ENCODE measurements at regions not wholly inside any gene's neighbourhood (a gene's known extent, or its start where the extent isn't known, plus 50 kb on each side); places are given as distances from the start of the nearest gene placed in this dataset.

- no peak overlapping the region for H3K27ac Mint-ChIP-seq (ENCODE audit: unreplicated experiment)
- no peak overlapping the region for H3K4me3 Mint-ChIP-seq (ENCODE audit: unreplicated experiment)
- H3K4me1 Mint-ChIP-seq (ENCODE audit: low read depth, unreplicated experiment): no peaks in the 10 kb centered on the region
- no peaks in the 10 kb centered on the region for H3K9me3 Mint-ChIP-seq (ENCODE audit: unreplicated experiment)
- Histone ChIP-seq H3K79me2 (ENCODE audit: insufficient read depth, low read length) (no peaks in the 10 kb centered on the region), H4K20me1 (ENCODE audit: insufficient read depth, low read length) (no peaks in the 10 kb centered on the region), H3K4me3 (ENCODE audit: insufficient read depth, low read depth, low read length) (no peak overlapping the region), H3K36me3 (ENCODE audit: insufficient read depth, low read length) (no peaks in the 10 kb centered on the region), H3K4me1 (ENCODE audit: insufficient read depth, low read length) (no peaks in the 10 kb centered on the region), H3K27ac (ENCODE audit: low read depth, low read length) (no peak overlapping the region), H2AFZ (ENCODE audit: low read depth, low read length) (no peak overlapping the region), H3K27me3 (ENCODE audit: insufficient read depth, low read length) (no peaks in the 10 kb centered on the region), H3K9ac (ENCODE audit: low read length) (no peak overlapping the region), H3K4me2 (ENCODE audit: low read length) (no peak overlapping the region), H3K9me3 (ENCODE audit: insufficient read depth, low read depth, low read length) (no peaks in the 10 kb centered on the region)
- FAIRE-seq (no peak), DNase-seq (ENCODE audit: low read depth) (no peak)
- no peaks in the 10 kb centered on the region for H3K36me3 Mint-ChIP-seq (ENCODE audit: low read depth, unreplicated experiment)
- peaks cover 3% of the 10 kb centered on the region for H3K27me3 Mint-ChIP-seq (ENCODE audit: low read depth, unreplicated experiment)
- TF ChIP-seq CTCF (IDR thresholded peaks at IDR 0.05; ENCODE audit: insufficient read depth, low read depth, low read length) (no peak), EZH2 (IDR thresholded peaks at IDR 0.05; ENCODE audit: insufficient read depth, low read length) (no peak)
These were observed 252.6 kb upstream of the ANKRD30A start for GRCh38 chr10:36872702-36873393.

DNA sequence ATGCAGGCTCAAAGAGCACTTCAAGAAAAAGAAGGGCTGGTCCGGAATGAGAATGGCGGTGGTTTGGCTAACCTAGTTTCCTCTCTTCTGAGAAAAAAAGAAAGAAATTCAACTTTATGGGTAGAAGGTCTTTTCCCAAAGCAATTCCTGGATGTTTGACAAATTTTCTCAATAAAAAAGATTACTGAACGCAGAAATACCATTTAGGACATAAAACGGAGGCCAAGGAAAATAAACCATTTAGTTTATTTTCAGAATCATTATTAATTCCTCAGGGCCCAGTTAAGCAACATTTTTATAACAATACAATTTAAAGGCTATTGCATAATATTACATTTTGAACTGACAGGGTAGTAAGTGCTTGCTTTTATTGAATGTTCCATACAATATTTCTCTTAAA, 284.6 kb upstream of the ANKRD30A start:
- Mint-ChIP-seq H3K27me3 (ENCODE audit: low read depth, unreplicated experiment) (no peaks in the 10 kb centered on the region), H3K4me1 (ENCODE audit: low read depth, unreplicated experiment) (no peaks in the 10 kb centered on the region), H3K36me3 (ENCODE audit: low read depth, unreplicated experiment) (no peaks in the 10 kb centered on the region), H3K9me3 (ENCODE audit: unreplicated experiment) (no peaks in the 10 kb centered on the region), H3K4me3 (ENCODE audit: unreplicated experiment) (no peak overlapping the region), H3K27ac (ENCODE audit: unreplicated experiment) (no peak overlapping the region)
- H3K4me1 ChIP-seq (ENCODE audit: insufficient read depth, low read length): no peaks in the 10 kb centered on the region
- no peak for TF ChIP-seq CTCF (IDR thresholded peaks at IDR 0.05; ENCODE audit: insufficient read depth, low read depth, low read length)
- TF ChIP-seq EZH2 (IDR thresholded peaks at IDR 0.05; ENCODE audit: insufficient read depth, low read length): no peak
- H4K20me1 ChIP-seq (ENCODE audit: insufficient read depth, low read length): no peaks in the 10 kb centered on the region
- no peaks in the 10 kb centered on the region for H3K79me2 ChIP-seq (ENCODE audit: insufficient read depth, low read length)
- no peaks in the 10 kb centered on the region for H3K9me3 ChIP-seq (ENCODE audit: insufficient read depth, low read depth, low read length)
- H3K4me2 ChIP-seq (ENCODE audit: low read length): no peak overlapping the region
- no peak overlapping the region for H3K4me3 ChIP-seq (ENCODE audit: insufficient read depth, low read depth, low read length)
- DNase-seq (ENCODE audit: low read depth): no peak
- no peak overlapping the region for H2AFZ ChIP-seq (ENCODE audit: low read depth, low read length)
- no peaks in the 10 kb centered on the region for H3K27me3 ChIP-seq (ENCODE audit: insufficient read depth, low read length)
- H3K9ac ChIP-seq (ENCODE audit: low read length): no peak overlapping the region
- no peak overlapping the region for H3K27ac ChIP-seq (ENCODE audit: low read depth, low read length)
- no peaks in the 10 kb centered on the region for H3K36me3 ChIP-seq (ENCODE audit: insufficient read depth, low read length)
- no peak for FAIRE-seq

DNA sequence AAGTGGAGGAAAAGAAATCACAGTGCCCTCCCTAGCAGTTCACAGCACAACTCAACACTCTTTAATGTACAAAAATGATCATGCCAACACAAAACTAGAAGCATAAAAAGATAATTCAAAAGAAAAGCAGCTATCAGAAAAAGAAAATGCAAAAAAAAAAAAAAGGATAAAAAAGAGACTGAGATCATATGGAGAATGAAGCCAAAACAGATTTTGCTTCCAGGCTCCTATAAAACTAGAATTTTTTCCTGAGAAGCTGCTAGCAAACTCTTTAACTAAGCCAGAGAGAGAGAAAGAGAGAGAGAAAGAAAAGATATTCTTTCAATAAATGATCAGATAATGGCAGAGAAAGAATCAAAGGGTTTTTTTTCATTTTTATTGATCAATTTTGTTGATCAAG, 288.0 kb upstream of the ANKRD30A start:
- Histone ChIP-seq H3K4me1 (ENCODE audit: insufficient read depth, low read length) (no peaks in the 10 kb centered on the region), H2AFZ (ENCODE audit: low read depth, low read length) (no peak overlapping the region), H3K27me3 (ENCODE audit: insufficient read depth, low read length) (no peaks in the 10 kb centered on the region), H3K9ac (ENCODE audit: low read length) (no peak overlapping the region), H4K20me1 (ENCODE audit: insufficient read depth, low read length) (no peaks in the 10 kb centered on the region), H3K36me3 (ENCODE audit: insufficient read depth, low read length) (no peaks in the 10 kb centered on the region), H3K4me3 (ENCODE audit: insufficient read depth, low read depth, low read length) (no peak overlapping the region), H3K4me2 (ENCODE audit: low read length) (no peak overlapping the region), H3K9me3 (ENCODE audit: insufficient read depth, low read depth, low read length) (no peaks in the 10 kb centered on the region), H3K79me2 (ENCODE audit: insufficient read depth, low read length) (no peaks in the 10 kb centered on the region), H3K27ac (ENCODE audit: low read depth, low read length) (no peak overlapping the region)
- FAIRE-seq (no peak), DNase-seq (ENCODE audit: low read depth) (no peak)
- H3K36me3 Mint-ChIP-seq (ENCODE audit: low read depth, unreplicated experiment): no peaks in the 10 kb centered on the region
- TF ChIP-seq CTCF (IDR thresholded peaks at IDR 0.05; ENCODE audit: insufficient read depth, low read depth, low read length) (no peak), EZH2 (IDR thresholded peaks at IDR 0.05; ENCODE audit: insufficient read depth, low read length) (no peak)
- H3K27me3 Mint-ChIP-seq (ENCODE audit: low read depth, unreplicated experiment): no peaks in the 10 kb centered on the region
- H3K27ac Mint-ChIP-seq (ENCODE audit: unreplicated experiment): no peak overlapping the region
- H3K4me3 Mint-ChIP-seq (ENCODE audit: unreplicated experiment): no peak overlapping the region
- no peaks in the 10 kb centered on the region for H3K4me1 Mint-ChIP-seq (ENCODE audit: low read depth, unreplicated experiment)
- no peaks in the 10 kb centered on the region for H3K9me3 Mint-ChIP-seq (ENCODE audit: unreplicated experiment)

Measured in astrocyte (in vitro differentiated cells and primary cell).